Right ventricle myocardium superior (tissue), 1 donor: ENCODE measurements at regions not wholly inside any gene's neighbourhood (a gene's known extent, or its start where the extent isn't known, plus 50 kb on each side); places are given as distances from the start of the nearest gene placed in this dataset.
A peak's percentile ranks its signal among the peaks of the same experiment; 100 is the strongest.
"Not testable (repeated sequence)": the region's sequence is repeated elsewhere in the genome, so short reads cannot be mapped to it uniquely, and the experiment has no call there.

Experiments used
- ATAC-seq: fragments of 200-7000 bp; cut with Tn5 transposase; one replicate; pipeline ENCODE4 v1.9.1; 2020; ENCODE audit warnings: mild to moderate bottlenecking; ENCODE audit not compliant: poor library complexity
- DNase-seq: peaks from one replicate; pipeline ENCODE4 v3.0.0-alpha.2; 2020
- intact Hi-C: fragments of 100-400 bp; cut with DNase I; formaldehyde crosslinking; loops from one replicate; pipeline ENCODE4 v1.11.2; 2022
- donor health status: DM: no; HTN: yes; CAD: no; lungs with severe emphysema.

DNA sequence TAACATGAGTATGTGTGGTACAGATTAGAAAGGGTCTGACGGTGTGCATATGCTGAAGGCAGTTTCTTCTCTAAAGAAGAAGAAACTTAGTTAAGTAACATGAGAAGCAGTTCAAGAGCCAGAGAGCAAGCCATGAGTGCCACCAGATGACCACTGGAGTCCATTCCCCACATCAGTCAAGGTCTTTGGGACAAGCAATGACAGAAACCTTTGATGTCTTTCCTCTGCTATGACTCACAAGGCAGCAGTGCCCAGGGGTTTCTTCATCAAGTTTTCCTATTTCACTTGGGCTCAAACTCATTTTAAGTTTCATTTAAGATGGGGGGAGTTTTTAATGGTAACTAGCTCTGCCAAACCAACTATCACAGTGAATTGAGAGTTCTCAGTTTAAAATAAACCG is 303.8 kb upstream of the TBX18 start:
- intact Hi-C loops: no loop called here
- no peak for ATAC-seq
- DNase-seq: no peak

DNA sequence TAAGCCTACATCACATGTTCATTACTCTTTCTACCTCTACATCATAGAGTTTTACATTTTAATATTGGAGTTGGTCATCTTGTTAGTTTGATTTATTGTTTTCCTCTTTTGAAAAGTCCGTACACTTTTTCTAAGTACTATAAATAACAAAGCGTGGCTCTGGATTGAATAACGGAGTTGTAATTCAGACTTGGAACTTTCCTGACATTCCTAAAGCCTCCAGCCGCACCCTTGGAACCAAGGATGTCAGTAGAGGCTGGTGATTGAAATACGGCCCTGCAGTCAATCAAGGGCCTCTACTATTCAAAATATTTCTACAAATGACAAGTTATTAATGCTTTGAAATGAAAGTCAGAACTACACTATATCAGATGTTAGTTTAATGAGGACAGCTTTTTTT is 301.9 kb upstream of the TBX18 start:
- intact Hi-C loops: no loop called here
- no peak for DNase-seq
- no peak for ATAC-seq

DNA sequence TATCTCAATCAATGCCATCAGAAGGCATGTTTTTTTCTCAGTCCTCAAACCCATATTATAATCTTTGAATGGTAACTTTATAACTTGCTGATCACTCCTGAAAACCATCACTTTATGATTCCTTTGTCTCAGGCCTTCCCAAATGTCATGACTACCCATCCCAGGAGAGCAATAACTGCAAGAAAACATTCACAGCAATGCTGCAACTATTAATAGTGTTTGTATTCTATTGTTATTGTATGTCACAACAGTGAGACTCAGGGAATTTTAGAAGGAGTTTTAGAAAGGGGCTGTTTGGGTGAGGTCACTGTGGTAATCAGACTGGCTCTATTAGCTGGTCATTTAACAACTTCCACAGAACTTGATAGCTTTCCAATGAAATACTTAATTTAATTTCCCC is 301.4 kb upstream of the TBX18 start:
- intact Hi-C loops: no loop called here
- DNase-seq (no peak), ATAC-seq (no peak)

DNA sequence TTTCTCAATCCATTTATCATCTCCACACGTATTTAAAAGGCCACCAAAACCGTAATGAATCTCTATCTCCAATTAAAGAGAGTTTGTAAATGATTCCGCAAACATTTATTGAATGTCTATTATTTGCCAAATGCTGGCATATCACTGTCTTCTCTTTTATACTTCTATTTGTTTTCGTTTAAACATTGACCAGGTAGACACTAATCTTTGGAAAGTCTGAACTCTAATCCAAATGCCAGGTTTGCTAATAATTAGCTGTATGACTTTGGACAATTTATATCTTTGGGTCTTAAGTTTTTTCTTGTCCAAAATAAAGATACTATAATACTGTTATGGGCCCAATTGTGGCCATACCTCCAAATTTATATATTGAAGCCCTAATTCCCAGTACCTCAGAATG is 299.2 kb upstream of the TBX18 start:
- intact Hi-C loops: no loop called here
- no peak for ATAC-seq
- no peak for DNase-seq

DNA sequence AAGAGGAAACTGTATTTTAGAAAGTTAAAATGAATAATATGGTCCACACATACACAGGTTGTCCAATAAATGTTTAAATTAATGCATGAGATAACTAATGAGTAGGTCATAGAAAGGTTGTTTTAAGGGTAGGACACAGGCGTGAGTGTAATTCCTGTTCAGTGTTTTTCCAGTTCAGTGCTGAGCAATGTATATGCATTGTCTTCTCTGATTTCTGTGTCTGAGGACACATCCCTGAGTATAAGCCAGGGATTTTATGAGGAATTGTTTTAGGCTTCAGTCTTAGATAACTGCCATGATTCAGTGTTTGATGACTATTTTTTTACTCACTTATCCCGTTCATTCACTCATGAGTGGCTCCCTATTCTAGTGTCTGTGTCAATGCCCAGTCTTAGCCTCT is 298.5 kb upstream of the TBX18 start:
- ATAC-seq (no peak), DNase-seq (no peak)
- intact Hi-C loops: no loop called here

DNA sequence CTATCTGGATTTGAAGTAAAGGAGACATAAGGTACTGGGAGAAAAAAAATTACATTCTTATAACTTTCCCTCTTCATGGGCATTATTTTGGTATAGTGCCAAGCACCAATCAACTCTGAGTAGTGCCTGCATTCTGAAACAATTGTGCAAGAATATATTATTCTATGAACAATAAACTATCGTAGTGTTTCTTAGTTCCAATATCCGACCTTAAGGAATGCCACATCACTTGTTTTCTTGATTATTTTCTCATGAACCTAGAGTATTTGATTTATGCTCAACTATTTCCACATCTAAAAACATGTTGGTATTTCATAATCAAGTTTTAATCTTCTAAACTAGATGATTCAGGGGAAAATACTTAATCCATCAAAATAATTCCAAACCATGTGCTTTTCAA is 294.4 kb upstream of the TBX18 start:
- intact Hi-C loops: no loop called here
- DNase-seq: no peak

DNA sequence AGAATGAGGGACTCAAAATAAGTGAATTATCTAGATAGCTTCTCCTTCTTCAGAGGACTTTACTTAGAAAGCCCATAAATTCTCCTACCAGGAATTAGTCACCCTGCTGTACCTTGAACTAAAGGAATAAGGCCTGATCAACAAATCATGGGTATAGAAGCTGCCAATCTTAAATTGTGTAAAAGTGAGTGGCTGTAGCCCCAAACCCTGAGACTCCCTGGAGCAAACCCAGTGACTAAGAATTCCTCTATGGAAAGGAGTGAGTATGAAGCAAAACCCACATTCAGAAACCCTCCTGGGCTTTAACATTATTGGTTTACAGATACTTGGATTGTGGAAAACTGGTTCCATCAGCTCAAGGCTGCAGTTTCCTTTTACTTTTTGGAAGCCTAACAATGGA is 285.8 kb upstream of the TBX18 start:
- ATAC-seq: no peak
- no peak for DNase-seq
- intact Hi-C loops: no loop called here

More for the DNA sequence above, 294.4 kb upstream of the TBX18 start:
- ATAC-seq: no peak

DNA sequence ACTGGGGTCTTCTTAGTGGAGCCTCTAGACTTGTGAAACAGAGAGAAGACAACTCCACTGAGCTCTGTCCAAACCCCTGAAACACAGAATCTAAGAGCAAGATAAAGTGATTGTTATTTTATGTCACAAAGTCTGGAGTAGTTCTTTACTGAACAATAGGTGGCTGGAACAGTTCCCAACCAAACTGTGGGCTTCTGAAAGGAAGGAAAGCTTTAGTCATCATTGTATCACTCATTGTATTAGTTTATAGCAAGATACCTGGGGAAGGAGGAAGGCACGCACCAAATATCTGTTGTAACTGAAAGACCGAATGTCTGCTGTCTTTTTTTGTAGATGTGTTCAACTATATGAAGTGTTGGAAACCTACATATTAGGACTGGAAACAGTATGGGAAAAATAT is 284.9 kb upstream of the TBX18 start:
- no peak for ATAC-seq
- no peak for DNase-seq
- intact Hi-C loops: no loop called here

DNA sequence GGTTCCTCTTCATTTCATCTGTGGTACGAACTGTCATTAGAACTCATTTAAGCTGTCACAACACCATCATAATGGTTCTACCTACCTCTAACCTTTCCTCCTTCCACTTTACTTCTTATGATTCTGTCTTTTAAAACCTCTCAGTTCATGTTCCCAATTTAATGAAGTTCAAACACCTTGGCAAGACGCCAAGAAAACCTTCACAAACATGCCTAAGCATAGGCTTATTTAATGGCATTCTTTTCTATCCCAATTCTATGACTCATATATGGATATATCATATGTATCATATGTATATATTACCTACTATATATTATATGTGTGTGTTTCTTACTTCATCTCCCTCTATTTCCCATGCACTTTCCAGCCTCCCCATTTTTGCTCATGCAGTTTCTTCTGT is 283.4 kb upstream of the TBX18 start:
- ATAC-seq (no peak), DNase-seq (no peak)
- intact Hi-C loops: no loop called here

DNA sequence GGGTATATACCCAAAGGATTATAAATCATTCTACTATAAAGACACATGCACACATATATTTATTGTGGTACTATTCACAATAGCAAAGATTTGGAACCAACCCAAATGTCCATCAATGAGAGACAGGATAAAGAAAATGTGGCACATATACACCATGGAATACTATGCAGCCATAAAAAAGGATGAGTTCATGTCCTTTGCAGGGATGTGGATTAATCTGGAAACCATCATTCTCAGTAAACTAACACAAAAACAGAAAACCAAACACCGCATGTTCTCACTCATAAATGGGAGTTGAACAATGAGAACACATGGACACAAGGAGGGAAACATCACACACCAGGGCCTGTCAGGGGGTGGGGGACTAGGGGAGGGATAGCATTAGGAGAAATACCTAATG is 281.4 kb upstream of the TBX18 start:
- DNase-seq, intact Hi-C loops, ATAC-seq: not testable (repeated sequence)

DNA sequence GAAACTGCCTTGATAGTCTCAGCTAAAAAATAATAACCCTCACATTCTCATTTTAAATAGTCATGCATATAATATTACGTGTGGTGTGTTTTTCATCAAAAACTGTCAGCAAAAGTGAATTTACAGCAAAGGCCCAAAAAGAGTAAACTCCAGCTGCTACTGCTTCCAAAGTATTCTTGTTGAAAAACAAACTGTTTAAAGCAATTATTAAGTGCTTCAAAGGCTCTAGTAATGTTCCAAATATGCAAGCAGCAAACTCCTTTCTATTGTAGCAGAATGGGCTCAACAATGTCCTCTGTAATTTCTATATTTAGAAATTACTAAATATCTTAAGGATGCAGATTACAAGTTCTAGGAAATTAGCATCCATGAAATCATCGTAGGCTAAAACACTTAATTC is 280.0 kb upstream of the TBX18 start:
- ATAC-seq: no peak
- intact Hi-C loops: no loop called here
- DNase-seq: no peak

DNA sequence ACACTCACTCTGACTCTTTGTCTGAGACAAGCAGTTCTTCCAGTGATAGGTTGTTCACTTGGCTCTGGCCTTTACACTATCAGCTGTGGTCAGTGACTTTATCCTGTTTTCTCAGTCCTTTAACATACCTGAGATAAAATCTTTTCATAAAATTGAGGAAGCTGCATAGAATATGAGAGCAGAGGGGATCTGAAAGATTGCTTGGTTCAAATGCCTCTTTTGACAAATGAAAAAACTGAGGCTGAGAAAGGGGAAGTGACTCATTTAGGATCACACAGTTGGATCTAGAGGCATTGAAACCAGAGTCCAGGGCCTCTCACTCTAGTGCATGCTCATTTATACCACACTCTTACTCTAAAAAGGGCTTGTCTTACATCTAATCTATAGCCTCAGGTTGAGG is 277.0 kb upstream of the TBX18 start:
- no peak for DNase-seq
- intact Hi-C loops: no loop called here
- ATAC-seq: no peak

DNA sequence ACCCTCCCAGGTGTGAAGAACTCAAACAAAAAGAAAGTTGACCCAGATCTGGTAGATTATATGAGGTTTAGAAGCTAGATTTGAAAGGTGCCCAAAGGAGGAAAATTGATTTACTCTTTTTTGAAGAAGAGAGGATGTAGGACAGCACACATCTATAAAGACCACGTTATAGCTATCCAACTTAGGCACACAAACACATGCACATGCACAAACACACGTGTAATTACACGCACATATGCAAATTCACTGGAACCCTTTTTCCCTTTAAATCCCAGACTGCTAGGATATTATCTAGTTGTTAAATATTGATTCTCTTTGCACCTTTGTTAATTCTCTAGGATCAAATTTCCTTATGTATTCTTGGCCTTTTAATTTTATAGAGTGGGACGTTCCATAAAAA is 272.8 kb upstream of the TBX18 start:
- intact Hi-C loops: no loop called here
- no peak for DNase-seq
- ATAC-seq: no peak

DNA sequence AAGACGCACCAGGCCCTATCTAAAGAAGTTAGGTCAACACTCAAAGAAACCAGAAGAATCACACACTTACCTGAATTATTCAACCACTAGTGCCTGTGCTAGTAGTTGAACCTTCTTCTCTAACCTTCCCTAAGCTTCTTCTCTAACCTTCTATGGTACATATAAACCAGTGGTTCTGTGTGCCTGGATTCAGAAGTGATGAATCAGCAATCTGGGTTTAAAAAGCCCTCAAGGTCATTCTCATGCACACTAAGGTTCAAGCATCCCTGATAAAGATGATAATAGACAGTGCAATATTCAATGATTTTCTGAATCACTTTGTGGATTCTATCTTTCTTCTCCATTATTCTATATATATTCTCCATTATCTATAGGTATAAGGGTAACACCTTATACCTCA is 271.4 kb upstream of the TBX18 start:
- intact Hi-C loops: no loop called here
- ATAC-seq (no peak), DNase-seq (no peak)

DNA sequence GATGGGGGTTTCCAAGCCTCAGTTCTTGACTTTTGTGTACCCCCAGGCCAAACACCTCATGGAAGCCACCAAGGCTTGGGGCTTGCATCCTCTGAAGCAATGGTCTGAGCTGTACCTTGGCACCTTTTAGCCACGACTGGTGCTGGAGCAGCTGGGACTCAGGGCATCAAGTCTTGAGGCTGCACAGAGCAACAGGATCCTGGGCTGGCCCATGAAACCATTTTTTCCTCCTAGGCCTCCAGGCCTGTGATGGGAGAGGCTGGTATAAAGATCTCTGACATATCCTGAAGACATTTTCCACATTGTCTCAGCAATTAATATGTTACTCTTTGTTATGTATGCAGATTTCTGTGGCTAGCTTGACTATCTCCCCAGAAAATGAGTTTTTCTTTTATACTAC is 269.1 kb upstream of the TBX18 start:
- intact Hi-C loops: no loop called here
- no peak for ATAC-seq
- no peak for DNase-seq

DNA sequence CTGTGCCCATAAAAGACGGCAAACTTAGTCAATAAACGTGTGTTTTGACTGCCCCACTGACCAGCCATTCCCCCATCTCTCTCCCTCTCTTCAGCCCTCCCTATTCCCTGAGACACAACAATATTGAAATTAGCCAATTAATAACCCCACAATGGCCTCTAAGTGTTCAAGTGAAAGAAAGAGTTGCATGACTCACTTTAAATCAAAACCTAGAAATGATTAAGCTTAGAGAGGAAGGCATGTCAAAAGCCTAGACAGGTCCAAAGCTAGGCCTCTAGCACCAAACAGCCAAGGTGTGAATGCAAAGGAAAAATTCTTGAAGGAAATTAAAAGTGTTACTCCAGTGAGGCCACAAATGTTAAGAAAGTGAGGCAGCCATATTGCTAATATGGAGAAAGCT is 261.6 kb upstream of the TBX18 start:
- intact Hi-C loops: no loop called here
- ATAC-seq (no peak), DNase-seq (no peak)

DNA sequence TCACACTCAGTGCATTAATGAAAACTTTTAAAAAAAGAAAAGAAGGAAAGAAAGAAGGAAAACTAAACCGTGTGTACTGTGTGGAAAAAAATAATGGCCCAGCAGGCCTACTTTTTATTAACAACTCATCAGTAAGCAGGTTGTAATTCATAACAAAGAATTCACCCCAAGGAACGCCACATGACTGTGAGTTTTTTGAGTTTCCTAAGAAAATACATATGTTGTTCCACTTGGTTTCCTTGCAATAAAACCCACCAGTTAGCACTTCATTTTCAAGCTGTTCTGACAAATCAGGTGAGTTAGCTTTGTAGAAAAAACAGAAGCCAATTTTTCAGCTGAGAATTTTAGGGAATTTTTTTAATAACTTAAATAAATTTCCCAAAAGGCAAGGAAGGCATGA is 259.3 kb upstream of the TBX18 start:
- intact Hi-C loops: no loop called here
- DNase-seq (no peak), ATAC-seq (no peak)

DNA sequence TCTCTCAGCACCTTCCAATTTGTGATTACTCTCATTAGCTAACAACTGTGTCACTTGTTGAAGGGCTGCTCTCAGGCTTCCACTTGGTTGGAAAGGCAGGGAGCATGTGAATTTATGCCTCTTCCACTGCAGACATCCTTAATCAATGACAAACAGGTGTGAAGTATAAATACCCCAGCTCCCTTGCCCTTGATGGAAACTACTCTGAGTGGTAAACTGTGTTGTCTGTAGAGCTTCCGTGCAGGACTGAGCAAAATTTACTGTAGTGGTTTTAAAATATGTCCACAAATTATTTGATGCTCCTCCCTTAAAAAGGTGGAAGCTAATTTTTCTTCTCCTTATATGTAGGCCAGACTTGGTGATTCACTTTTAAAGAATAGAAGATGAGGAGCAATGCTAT is 253.0 kb upstream of the TBX18 start:
- intact Hi-C loops: no loop called here
- DNase-seq: no peak
- no peak for ATAC-seq

DNA sequence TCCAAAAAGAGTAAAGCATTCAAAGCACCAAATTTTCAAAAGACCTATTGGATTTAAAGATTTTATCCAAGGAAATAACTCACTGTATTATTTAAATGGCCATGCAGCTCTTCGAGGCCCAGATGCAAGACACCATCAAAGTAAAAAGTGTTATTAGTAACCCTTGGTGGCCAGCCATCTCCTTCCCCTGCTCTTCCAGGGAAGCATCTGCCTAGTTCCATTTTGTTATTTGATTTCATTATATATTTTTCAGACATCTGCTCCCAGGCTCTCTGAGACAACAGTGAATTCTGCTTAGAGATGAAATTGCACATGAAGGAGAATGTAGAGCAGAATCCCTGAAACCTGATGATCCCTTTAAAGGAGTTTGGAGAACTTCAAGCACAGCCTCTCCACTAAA is 252.3 kb upstream of the TBX18 start:
- intact Hi-C loops: no loop called here
- ATAC-seq (no peak), DNase-seq (no peak)

DNA sequence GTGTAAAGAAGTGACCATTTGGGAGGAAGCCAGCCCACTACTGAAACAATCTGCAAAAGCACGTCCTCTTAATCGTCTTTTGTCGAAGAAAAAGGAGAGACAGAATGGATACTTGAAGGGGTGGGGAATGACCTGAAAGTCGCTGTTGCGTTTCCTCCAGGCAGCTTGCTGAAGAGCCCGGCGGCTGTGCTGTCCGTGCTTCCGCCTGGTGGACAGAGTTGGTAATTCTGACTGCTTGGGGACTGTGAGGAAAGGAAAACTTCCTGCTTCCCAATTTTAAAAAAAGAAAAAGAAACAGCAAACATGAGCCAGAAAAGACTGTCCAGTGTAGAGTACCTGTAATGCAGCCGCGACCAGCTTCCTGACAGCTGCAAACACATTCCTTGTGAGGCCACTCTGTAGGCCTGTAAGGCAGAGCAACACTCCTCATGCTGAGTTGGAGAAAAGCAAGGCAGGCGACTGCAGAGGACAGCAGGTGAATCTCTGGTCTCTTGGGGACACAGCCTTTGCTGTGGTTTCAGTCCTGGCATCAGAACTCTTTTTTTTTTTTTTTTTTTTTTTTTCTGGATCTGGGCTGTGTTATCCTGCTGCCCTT is 251.1 kb upstream of the TBX18 start:
- ATAC-seq (peak; percentile 80), DNase-seq (peak; percentile 75)
- intact Hi-C loops: no loop called here

DNA sequence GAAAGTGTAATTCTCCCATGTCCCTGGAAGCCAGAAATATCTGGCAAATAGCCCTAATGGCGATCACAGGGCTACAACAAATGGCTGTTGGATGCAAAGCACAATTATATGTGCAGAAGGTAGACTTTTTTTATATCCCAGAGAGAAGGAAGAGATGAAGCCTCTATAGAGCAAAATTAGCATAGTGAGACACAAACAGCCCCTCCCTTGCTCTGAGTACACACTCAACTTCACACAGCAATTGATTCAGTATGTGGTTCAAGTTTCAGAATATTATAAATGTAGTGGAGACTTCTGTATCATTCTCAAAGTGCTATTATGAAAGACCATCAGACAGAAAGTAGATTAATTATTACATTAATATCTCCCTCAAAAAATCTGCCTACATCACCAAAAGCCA is 246.5 kb upstream of the TBX18 start:
- ATAC-seq: no peak
- no peak for DNase-seq
- intact Hi-C loops: no loop called here
